WTC11 (cell line): ENCODE measurements at regions not wholly inside any gene's neighbourhood (a gene's known extent, or its start where the extent isn't known, plus 50 kb on each side); places are given as distances from the start of the nearest gene placed in this dataset.

Source experiments
- ATAC-seq: fragments of 200-7000 bp; cut with Tn5 transposase; 2 replicates; pipeline ENCODE4 v1.10.0; 2021; ENCODE audit warnings: mild to moderate bottlenecking, moderate library complexity
- CTCF ChIA-PET: fragments of 300-600 bp; sonication (Branson Sonifier 250); formaldehyde crosslinking; loops from one replicate; lab custom pipeline; 2021; ENCODE audit warnings: antibody characterized with exemption; lab: Charles Lee
- POLR2A ChIA-PET: fragments of 350-600 bp; sonication (Branson Sonifier 250); formaldehyde crosslinking; loops from one replicate; lab custom pipeline; 2021; ENCODE audit warnings: antibody characterized with exemption; lab: Charles Lee
- DNase-seq: peaks from one replicate; pipeline ENCODE4 v3.0.0; 2021; ENCODE audit warnings: low spot score
- H3K27ac Mint-ChIP-seq: 2 replicates; pipeline ENCODE4 v1.8.0; 2021; ENCODE audit warnings: mixed read lengths
- H3K27me3 Mint-ChIP-seq: 2 replicates; pipeline ENCODE4 v1.8.0; 2021; ENCODE audit warnings: low read depth, mild to moderate bottlenecking, moderate library complexity, mixed read lengths
- H3K36me3 Mint-ChIP-seq: 2 replicates; pipeline ENCODE4 v1.8.0; 2021; ENCODE audit warnings: mixed read lengths
- H3K4me1 Mint-ChIP-seq: 2 replicates; pipeline ENCODE4 v1.8.0; 2022; ENCODE audit warnings: mixed read lengths
- H3K4me3 Mint-ChIP-seq: 2 replicates; pipeline ENCODE4 v1.8.0; 2021; ENCODE audit warnings: mild to moderate bottlenecking, moderate library complexity, mixed read lengths
- H3K9me3 Mint-ChIP-seq: 2 replicates; pipeline ENCODE4 v1.8.0; 2021; ENCODE audit warnings: mixed read lengths
- EMX1 ChIP-seq: fragments of 250-450 bp; sonication (Bioruptor Pico); IDR thresholded peaks from 2 replicates; pipeline ENCODE4 v1.8.0; 2021; ENCODE audit warnings: mild to moderate bottlenecking
- NR2C2 ChIP-seq: sonication (generic); formaldehyde crosslinking; IDR thresholded peaks from 2 replicates; pipeline ENCODE4 v1.8.0; 2022; ENCODE audit warnings: mild to moderate bottlenecking, missing genetic modification reagents
- OVOL2 ChIP-seq: fragments of 250-450 bp; sonication (Bioruptor Pico); IDR thresholded peaks from 2 replicates; pipeline ENCODE4 v1.9.0; 2021; ENCODE audit warnings: mild to moderate bottlenecking, borderline replicate concordance
- TP53 ChIP-seq: sonication (generic); formaldehyde crosslinking; IDR thresholded peaks from 2 replicates; pipeline ENCODE4 v1.8.1; 2023; ENCODE audit warnings: mild to moderate bottlenecking, missing genetic modification reagents
- ZNF121 ChIP-seq: sonication (generic); formaldehyde crosslinking; IDR thresholded peaks from 2 replicates; pipeline ENCODE4 v1.8.0; 2023; ENCODE audit warnings: missing genetic modification reagents
- ZNF232 ChIP-seq: sonication (generic); formaldehyde crosslinking; IDR thresholded peaks from 2 replicates; pipeline ENCODE4 v1.8.0; 2022; ENCODE audit warnings: mild to moderate bottlenecking, missing genetic modification reagents
- ZNF263 ChIP-seq: sonication (generic); formaldehyde crosslinking; IDR thresholded peaks from 2 replicates; pipeline ENCODE4 v1.8.1; 2022; ENCODE audit warnings: low read depth, mild to moderate bottlenecking, moderate library complexity, missing genetic modification reagents
- ZNF396 ChIP-seq: fragments of 250-450 bp; sonication (Bioruptor Pico); IDR thresholded peaks from 2 replicates; pipeline ENCODE4 v1.8.0; 2021; ENCODE audit warnings: mild to moderate bottlenecking, moderate library complexity, borderline replicate concordance
- ZNF416 ChIP-seq: fragments of 250-450 bp; sonication (Bioruptor Pico); IDR thresholded peaks from 2 replicates; pipeline ENCODE4 v1.9.0; 2021; ENCODE audit warnings: mild to moderate bottlenecking, inconsistent platforms
- TF ChIP-seq, protein P1 (sequence below): sonication (generic); formaldehyde crosslinking; IDR thresholded peaks from 2 replicates; pipeline ENCODE4 v1.8.1; 2023; ENCODE audit warnings: mild to moderate bottlenecking, missing genetic modification reagents
- TF ChIP-seq, protein P2 (sequence below): sonication (generic); formaldehyde crosslinking; IDR thresholded peaks from 2 replicates; pipeline ENCODE4 v1.8.0; 2022; ENCODE audit warnings: mild to moderate bottlenecking, missing genetic modification reagents
- TF ChIP-seq, protein P3 (sequence below): sonication (generic); formaldehyde crosslinking; IDR thresholded peaks from 2 replicates; pipeline ENCODE4 v1.8.1; 2022; ENCODE audit warnings: mild to moderate bottlenecking, moderate library complexity, missing genetic modification reagents
- TF ChIP-seq, protein P4 (sequence below): fragments of 250-450 bp; sonication (Bioruptor Pico); IDR thresholded peaks from 2 replicates; pipeline ENCODE4 v1.9.0; 2021; ENCODE audit warnings: mild to moderate bottlenecking
- TF ChIP-seq, protein P5 (sequence below): sonication (generic); formaldehyde crosslinking; IDR thresholded peaks from 2 replicates; pipeline ENCODE4 v1.8.1; 2022; ENCODE audit warnings: mild to moderate bottlenecking, missing genetic modification reagents, moderate library complexity, borderline replicate concordance
- TF ChIP-seq, protein P6 (sequence below): sonication (generic); formaldehyde crosslinking; IDR thresholded peaks from 2 replicates; pipeline ENCODE4 v1.8.1; 2023; ENCODE audit warnings: mild to moderate bottlenecking, moderate library complexity, missing genetic modification reagents
- TF ChIP-seq, protein P7 (sequence below): sonication (generic); formaldehyde crosslinking; IDR thresholded peaks from 2 replicates; pipeline ENCODE4 v1.8.0; 2022; ENCODE audit warnings: mild to moderate bottlenecking, missing genetic modification reagents
- TF ChIP-seq, protein P8 (sequence below): sonication (generic); formaldehyde crosslinking; IDR thresholded peaks from 2 replicates; pipeline ENCODE4 v1.8.0; 2023; ENCODE audit warnings: mild to moderate bottlenecking, missing genetic modification reagents

DNA sequence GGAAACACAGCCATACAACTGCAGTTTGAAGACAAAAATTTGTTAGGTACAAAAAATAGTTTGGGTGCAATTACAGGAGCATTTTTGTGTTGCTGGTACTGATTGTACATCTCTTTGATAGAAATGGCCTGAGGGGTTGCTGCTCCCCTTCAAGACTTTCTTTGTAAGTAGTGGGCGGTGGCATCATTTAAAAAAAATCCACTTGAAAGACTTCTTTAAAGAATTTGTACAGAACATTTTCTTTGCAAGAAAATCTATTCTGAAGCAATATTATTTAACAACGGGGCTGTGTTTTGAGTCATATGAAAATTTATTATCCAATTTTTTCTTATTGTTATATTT, 144.1 kb upstream of the CAV2 start (continued):
- TF ChIP-seq ZNF263 (CRISPR knock-in tag) (no peak), ZNF232 (CRISPR knock-in tag) (no peak), OVOL2 (CRISPR knock-in tag) (no peak), NR2C2 (CRISPR knock-in tag) (no peak)
- TF ChIP-seq, protein P1, sequence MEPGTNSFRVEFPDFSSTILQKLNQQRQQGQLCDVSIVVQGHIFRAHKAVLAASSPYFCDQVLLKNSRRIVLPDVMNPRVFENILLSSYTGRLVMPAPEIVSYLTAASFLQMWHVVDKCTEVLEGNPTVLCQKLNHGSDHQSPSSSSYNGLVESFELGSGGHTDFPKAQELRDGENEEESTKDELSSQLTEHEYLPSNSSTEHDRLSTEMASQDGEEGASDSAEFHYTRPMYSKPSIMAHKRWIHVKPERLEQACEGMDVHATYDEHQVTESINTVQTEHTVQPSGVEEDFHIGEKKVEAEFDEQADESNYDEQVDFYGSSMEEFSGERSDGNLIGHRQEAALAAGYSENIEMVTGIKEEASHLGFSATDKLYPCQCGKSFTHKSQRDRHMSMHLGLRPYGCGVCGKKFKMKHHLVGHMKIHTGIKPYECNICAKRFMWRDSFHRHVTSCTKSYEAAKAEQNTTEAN, result no peak
- TF ChIP-seq, protein P2, sequence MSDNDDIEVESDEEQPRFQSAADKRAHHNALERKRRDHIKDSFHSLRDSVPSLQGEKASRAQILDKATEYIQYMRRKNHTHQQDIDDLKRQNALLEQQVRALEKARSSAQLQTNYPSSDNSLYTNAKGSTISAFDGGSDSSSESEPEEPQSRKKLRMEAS, result no peak
- TF ChIP-seq, protein P3, sequence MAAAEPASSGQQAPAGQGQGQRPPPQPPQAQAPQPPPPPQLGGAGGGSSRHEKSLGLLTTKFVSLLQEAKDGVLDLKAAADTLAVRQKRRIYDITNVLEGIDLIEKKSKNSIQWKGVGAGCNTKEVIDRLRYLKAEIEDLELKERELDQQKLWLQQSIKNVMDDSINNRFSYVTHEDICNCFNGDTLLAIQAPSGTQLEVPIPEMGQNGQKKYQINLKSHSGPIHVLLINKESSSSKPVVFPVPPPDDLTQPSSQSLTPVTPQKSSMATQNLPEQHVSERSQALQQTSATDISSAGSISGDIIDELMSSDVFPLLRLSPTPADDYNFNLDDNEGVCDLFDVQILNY, result no peak

DNA sequence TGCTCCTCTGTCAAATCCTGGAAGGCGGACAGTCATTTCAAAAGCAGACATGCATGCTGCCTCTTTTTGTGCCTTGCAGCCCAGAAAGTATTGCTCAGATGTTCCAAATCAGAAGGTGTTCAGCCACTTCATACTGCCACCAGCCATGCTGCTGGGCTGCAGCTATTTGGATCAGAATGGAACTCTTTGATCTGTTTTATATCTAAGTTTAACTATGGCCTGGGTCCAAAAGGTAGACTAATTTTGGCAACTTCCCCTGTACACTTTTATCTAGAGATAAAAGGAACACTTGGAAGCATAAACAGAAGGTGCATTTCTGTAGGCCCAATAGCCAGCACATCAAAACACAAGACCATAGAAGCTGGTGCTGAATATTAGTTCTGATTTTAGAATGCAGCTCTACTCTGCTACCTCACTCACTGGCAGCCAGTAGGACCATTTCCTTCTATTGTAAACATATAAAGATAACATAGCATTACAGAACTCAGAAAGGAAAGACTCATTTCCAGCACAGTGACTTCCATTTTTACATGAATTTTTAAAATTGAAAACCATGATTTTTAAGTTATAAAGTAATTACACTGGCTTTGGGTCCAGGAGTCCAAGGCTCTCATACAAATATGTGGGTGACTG, 143.1 kb upstream of the CAV2 start:
- Mint-ChIP-seq H3K4me3 (no peak overlapping the region), H3K9me3 (peaks cover under 1% of the 10 kb centered on the region; the same call in 1 of the 2 replicates), H3K27ac (no peak overlapping the region), H3K27me3 (no peaks in the 10 kb centered on the region), H3K4me1 (peaks cover 9% of the 10 kb centered on the region), H3K36me3 (no peaks in the 10 kb centered on the region)
- DNase-seq (no peak), ATAC-seq (no peak)
- TF ChIP-seq ZNF121 (CRISPR knock-in tag), result no peak
- no peak for TF ChIP-seq TP53 (CRISPR knock-in tag)
- no peak for TF ChIP-seq ZNF232 (CRISPR knock-in tag)
- no peak for TF ChIP-seq EMX1 (CRISPR knock-in tag)
- CTCF ChIA-PET, result no interaction called here
- POLR2A ChIA-PET, result no interaction called here

DNA sequence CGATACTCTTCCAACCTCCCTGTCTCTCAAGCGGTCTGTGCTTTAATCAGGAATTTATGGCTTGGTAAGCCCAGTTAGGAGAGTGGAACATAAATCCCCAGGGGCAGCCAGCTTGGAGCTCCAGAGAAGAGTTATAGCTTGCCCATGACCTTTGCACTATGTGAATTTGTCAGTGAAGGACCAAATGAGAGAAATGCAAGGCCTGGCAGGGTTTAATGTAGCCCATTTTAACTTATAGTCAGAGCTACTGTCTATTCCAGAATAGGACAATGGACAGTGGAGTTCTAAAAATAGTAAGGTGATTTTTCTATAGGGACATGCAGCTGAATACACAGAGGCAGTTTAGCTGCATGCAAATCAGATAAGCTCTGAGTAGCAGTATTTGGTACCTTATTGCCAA, 142.6 kb upstream of the CAV2 start:
- no peaks in the 10 kb centered on the region for H3K36me3 Mint-ChIP-seq

DNA sequence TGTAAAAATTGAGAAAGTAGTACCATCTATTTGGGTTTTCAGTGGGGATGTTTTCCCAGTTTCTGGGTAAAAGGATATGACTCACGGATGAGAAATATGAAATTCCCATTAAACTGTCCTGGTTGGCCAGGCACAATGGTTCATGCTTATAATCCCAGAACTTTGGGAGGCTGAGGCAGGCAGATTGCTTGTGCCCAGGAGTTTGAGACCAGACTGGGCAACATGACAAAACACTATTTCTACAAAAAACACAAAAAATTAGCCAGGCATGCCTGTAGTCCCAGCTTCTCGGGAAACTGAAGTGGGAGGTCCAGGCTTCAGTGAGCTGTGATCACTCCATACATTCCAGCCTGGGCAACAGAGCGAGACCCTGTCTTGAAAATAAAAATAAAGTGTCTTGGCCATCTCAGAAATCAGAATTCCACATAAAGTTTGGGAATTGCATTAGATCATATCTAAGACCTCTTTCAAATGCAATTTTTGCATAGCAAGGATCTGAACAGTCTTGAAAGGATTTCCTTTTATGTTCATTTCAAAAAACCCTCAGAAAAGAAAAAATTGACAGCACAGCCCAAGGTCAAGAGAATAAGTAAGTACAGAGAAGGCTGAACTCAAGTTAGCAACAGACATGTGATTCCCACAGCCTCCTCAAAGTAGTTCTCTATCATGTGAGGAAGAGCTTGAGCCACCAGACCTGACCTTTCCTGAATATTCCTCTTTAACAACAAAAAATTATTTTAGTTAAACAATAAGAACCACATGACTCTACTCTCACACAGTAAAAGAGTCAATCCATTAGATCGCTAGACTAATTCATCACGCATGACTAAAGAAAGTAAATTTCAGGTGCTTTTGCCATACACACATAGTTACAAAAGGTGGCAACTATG, 141.5 kb upstream of the CAV2 start:
- Mint-ChIP-seq H3K4me1 (peaks cover 9% of the 10 kb centered on the region), H3K9me3 (no peaks in the 10 kb centered on the region), H3K36me3 (no peaks in the 10 kb centered on the region), H3K27ac (no peak overlapping the region), H3K4me3 (no peak overlapping the region), H3K27me3 (no peaks in the 10 kb centered on the region)
- TF ChIP-seq, protein P4, sequence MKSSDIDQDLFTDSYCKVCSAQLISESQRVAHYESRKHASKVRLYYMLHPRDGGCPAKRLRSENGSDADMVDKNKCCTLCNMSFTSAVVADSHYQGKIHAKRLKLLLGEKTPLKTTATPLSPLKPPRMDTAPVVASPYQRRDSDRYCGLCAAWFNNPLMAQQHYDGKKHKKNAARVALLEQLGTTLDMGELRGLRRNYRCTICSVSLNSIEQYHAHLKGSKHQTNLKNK (CRISPR knock-in tag), result no peak
- TF ChIP-seq ZNF416 (CRISPR knock-in tag) (no peak), ZNF396 (CRISPR knock-in tag) (no peak), ZNF232 (CRISPR knock-in tag) (no peak), NR2C2 (CRISPR knock-in tag) (no peak)
- TF ChIP-seq, protein P5, sequence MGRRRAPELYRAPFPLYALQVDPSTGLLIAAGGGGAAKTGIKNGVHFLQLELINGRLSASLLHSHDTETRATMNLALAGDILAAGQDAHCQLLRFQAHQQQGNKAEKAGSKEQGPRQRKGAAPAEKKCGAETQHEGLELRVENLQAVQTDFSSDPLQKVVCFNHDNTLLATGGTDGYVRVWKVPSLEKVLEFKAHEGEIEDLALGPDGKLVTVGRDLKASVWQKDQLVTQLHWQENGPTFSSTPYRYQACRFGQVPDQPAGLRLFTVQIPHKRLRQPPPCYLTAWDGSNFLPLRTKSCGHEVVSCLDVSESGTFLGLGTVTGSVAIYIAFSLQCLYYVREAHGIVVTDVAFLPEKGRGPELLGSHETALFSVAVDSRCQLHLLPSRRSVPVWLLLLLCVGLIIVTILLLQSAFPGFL (CRISPR knock-in tag), result no peak
- TF ChIP-seq, protein P6, sequence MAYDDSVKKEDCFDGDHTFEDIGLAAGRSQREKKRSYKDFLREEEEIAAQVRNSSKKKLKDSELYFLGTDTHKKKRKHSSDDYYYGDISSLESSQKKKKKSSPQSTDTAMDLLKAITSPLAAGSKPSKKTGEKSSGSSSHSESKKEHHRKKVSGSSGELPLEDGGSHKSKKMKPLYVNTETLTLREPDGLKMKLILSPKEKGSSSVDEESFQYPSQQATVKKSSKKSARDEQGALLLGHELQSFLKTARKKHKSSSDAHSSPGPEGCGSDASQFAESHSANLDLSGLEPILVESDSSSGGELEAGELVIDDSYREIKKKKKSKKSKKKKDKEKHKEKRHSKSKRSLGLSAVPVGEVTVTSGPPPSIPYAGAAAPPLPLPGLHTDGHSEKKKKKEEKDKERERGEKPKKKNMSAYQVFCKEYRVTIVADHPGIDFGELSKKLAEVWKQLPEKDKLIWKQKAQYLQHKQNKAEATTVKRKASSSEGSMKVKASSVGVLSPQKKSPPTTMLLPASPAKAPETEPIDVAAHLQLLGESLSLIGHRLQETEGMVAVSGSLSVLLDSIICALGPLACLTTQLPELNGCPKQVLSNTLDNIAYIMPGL (CRISPR knock-in tag), result no peak
- TF ChIP-seq, protein P7, sequence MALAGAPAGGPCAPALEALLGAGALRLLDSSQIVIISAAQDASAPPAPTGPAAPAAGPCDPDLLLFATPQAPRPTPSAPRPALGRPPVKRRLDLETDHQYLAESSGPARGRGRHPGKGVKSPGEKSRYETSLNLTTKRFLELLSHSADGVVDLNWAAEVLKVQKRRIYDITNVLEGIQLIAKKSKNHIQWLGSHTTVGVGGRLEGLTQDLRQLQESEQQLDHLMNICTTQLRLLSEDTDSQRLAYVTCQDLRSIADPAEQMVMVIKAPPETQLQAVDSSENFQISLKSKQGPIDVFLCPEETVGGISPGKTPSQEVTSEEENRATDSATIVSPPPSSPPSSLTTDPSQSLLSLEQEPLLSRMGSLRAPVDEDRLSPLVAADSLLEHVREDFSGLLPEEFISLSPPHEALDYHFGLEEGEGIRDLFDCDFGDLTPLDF (CRISPR knock-in tag), result no peak
- CTCF ChIA-PET, result interaction anchor here (0.5 kb wide), 1 partner anchor 487 kb away, joined by 3 read pairs; no protein-coding TSS in a partner anchor
- DNase-seq (no peak), ATAC-seq (no peak)
- POLR2A ChIA-PET, result no interaction called here

More for the DNA sequence above, 142.6 kb upstream of the CAV2 start:
- TF ChIP-seq, protein P8, sequence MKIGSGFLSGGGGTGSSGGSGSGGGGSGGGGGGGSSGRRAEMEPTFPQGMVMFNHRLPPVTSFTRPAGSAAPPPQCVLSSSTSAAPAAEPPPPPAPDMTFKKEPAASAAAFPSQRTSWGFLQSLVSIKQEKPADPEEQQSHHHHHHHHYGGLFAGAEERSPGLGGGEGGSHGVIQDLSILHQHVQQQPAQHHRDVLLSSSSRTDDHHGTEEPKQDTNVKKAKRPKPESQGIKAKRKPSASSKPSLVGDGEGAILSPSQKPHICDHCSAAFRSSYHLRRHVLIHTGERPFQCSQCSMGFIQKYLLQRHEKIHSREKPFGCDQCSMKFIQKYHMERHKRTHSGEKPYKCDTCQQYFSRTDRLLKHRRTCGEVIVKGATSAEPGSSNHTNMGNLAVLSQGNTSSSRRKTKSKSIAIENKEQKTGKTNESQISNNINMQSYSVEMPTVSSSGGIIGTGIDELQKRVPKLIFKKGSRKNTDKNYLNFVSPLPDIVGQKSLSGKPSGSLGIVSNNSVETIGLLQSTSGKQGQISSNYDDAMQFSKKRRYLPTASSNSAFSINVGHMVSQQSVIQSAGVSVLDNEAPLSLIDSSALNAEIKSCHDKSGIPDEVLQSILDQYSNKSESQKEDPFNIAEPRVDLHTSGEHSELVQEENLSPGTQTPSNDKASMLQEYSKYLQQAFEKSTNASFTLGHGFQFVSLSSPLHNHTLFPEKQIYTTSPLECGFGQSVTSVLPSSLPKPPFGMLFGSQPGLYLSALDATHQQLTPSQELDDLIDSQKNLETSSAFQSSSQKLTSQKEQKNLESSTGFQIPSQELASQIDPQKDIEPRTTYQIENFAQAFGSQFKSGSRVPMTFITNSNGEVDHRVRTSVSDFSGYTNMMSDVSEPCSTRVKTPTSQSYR (CRISPR knock-in tag), result no peak
- peaks cover 9% of the 10 kb centered on the region for H3K4me1 Mint-ChIP-seq
- ATAC-seq (no peak), DNase-seq (no peak)
- no peaks in the 10 kb centered on the region; the same call in 1 of the 2 replicates for H3K9me3 Mint-ChIP-seq
- ChIA-PET CTCF (no interaction called here), POLR2A (no interaction called here)
- H3K4me3 Mint-ChIP-seq, result no peak overlapping the region
- H3K27ac Mint-ChIP-seq, result no peak overlapping the region
- no peaks in the 10 kb centered on the region for H3K27me3 Mint-ChIP-seq
